HCT116 (cell line): ENCODE measurements at regions not wholly inside any gene's neighbourhood (a gene's known extent, or its start where the extent isn't known, plus 50 kb on each side); places are given as distances from the start of the nearest gene placed in this dataset.

ENCODE experiments used
- ATAC-seq: fragments of 200-7000 bp; cut with Tn5 transposase; 2 replicates; pipeline ENCODE4 v1.9.1; 2020; ENCODE audit warnings: mild to moderate bottlenecking, moderate library complexity
- BruUV-seq: library from RNA; stranded (reverse); fragments of 400-500 nt; replicated peaks from 2 replicates; lab custom pipeline; 2021; lab: Mats Ljungman, UMichigan
- CTCF ChIA-PET: fragments of 300-600 bp; sonication (Branson Sonifier 250); formaldehyde crosslinking; loops from one replicate; lab custom pipeline; 2021; ENCODE audit warnings: antibody characterized with exemption; lab: Charles Lee
- POLR2A ChIA-PET: fragments of 300-600, 350-600 bp; sonication (Branson Sonifier 250); formaldehyde crosslinking; loops from one replicate; lab custom pipeline; 2021; ENCODE audit warnings: antibody characterized with exemption; lab: Charles Lee
- RAD21 ChIA-PET, 2 experiments: fragments of 300-600 bp; sonication (Branson Sonifier 250); formaldehyde crosslinking; loops; one replicate each; lab custom pipeline; 2023; ENCODE audit warnings: low total read pairs in 2 of 2; ENCODE audit not compliant: uncharacterized antibody in 2 of 2, unreplicated experiment in 2 of 2, low non-redundant PET in 1 of 2; lab: Charles Lee
- DNase-seq: peaks from one replicate; pipeline ENCODE4 v3.0.0-alpha.2; 2010; ENCODE audit warnings: low read depth, low spot score
- H2AFZ ChIP-seq: fragments of 200-600 bp; shearing (Covaris generic), sonication (generic); 2 replicates; pipeline ENCODE4 v1.6.1; 2017; ENCODE audit warnings: low read depth, mixed run types, mixed read lengths, antibody characterized with exemption, low read length; ENCODE audit not compliant: poor library complexity, severe bottlenecking
- H3K27ac ChIP-seq: 2 replicates; pipeline ENCODE4 v1.5.1; 2012; ENCODE audit warnings: low read depth, low read length
- H3K27me3 ChIP-seq: fragments of 200-600 bp; sonication (generic); 2 replicates; pipeline ENCODE4 v1.6.1; 2016; ENCODE audit warnings: mixed run types, low read length, mixed read lengths; ENCODE audit not compliant: insufficient read depth
- H3K36me3 ChIP-seq, 2 experiments: fragments of 200-500 bp in 1 of 2; fragments of 200-600 bp in 1 of 2; sonication (Bioruptor generic) in 1 of 2; sonication (generic) in 1 of 2; 2 replicates each; pipeline versions ENCODE4 v1.5.1 to v1.6.1; 2014 to 2016; ENCODE audit warnings: low read length in 2 of 2, inconsistent platforms in 1 of 2, mixed read lengths in 1 of 2, mixed run types in 1 of 2; ENCODE audit not compliant: insufficient read depth in 2 of 2, control insufficient read depth in 1 of 2
- H3K4me1 ChIP-seq, 2 experiments: fragments of 200-600 bp in 1 of 2; sonication (generic) in 1 of 2; 2 replicates each; pipeline versions ENCODE4 v1.5.1 to v1.6.1; 2012 to 2017; ENCODE audit warnings: low read length in 2 of 2, inconsistent platforms in 1 of 2, mild to moderate bottlenecking in 1 of 2, mixed read lengths in 1 of 2, mixed run types in 1 of 2, moderate library complexity in 1 of 2; ENCODE audit not compliant: insufficient read depth in 2 of 2, control insufficient read depth in 1 of 2
- H3K4me2 ChIP-seq: fragments of 200-600 bp; sonication (generic); 2 replicates; pipeline ENCODE4 v1.6.1; 2017; ENCODE audit warnings: mixed run types, low read length, mixed read lengths
- H3K4me3 ChIP-seq, 2 experiments: fragments of 200-600 bp in 1 of 2; sonication (generic) in 1 of 2; replicated peaks in 1 of 2; 2 replicates each; pipeline ENCODE4 v1.5.1; 2011 to 2016; ENCODE audit warnings: low read length in 2 of 2, control low read depth in 1 of 2, low read depth in 1 of 2, mild to moderate bottlenecking in 1 of 2, mixed read lengths in 1 of 2, mixed run types in 1 of 2
- H3K79me2 ChIP-seq: fragments of 200-600 bp; sonication (generic); 2 replicates; pipeline ENCODE4 v1.6.1; 2017; ENCODE audit warnings: mild to moderate bottlenecking, mixed run types, low read length, moderate library complexity, mixed read lengths; ENCODE audit not compliant: insufficient read depth
- H3K9ac ChIP-seq: fragments of 200-600 bp; sonication (generic); 2 replicates; pipeline ENCODE4 v1.6.1; 2016; ENCODE audit warnings: low read length, mixed read lengths
- H3K9me2 ChIP-seq: fragments of 200-600 bp; sonication (generic), shearing (Covaris generic); 2 replicates; pipeline ENCODE4 v1.6.1; 2017; ENCODE audit warnings: mixed run types, mild to moderate bottlenecking, moderate library complexity; ENCODE audit not compliant: insufficient read depth
- H3K9me3 ChIP-seq, 2 experiments: fragments of 200-500 bp in 1 of 2; fragments of 200-600 bp in 1 of 2; sonication (Bioruptor generic) in 1 of 2; sonication (generic) in 1 of 2; 2 replicates each; pipeline ENCODE4 v1.6.1; 2014 to 2017; ENCODE audit warnings: low read length in 2 of 2, mixed read lengths in 2 of 2, inconsistent platforms in 1 of 2, low read depth in 1 of 2, mild to moderate bottlenecking in 1 of 2, mixed run types in 1 of 2, moderate library complexity in 1 of 2; ENCODE audit not compliant: control insufficient read depth in 1 of 2, insufficient read depth in 1 of 2
- H4K20me1 ChIP-seq: fragments of 200-600 bp; sonication (generic), shearing (Covaris generic); 2 replicates; pipeline ENCODE4 v1.6.1; 2017; ENCODE audit warnings: mixed run types, mild to moderate bottlenecking, moderate library complexity; ENCODE audit not compliant: insufficient read depth
- CBX3 ChIP-seq: IDR thresholded peaks from 2 replicates; pipeline ENCODE4 v1.6.1; 2012; ENCODE audit warnings: low read depth
- EZH2phosphoT487 ChIP-seq: fragments of 200-600 bp; IDR thresholded peaks from 2 replicates; pipeline ENCODE4 v1.6.1; 2018; ENCODE audit warnings: antibody characterized with exemption, borderline replicate concordance
- FOSL1 ChIP-seq: IDR thresholded peaks from 2 replicates; pipeline ENCODE4 v1.6.1; 2012; ENCODE audit warnings: low read depth
- MAX ChIP-seq: IDR thresholded peaks from 2 replicates; pipeline ENCODE4 v1.6.1; 2012
- POLR2A ChIP-seq: IDR thresholded peaks from 2 replicates; pipeline ENCODE4 v1.7.0; 2011; ENCODE audit warnings: borderline replicate concordance; ENCODE audit not compliant: insufficient read depth, insufficient read length; ENCODE audit errors: extremely low read depth
- SIN3A ChIP-seq: IDR thresholded peaks from 2 replicates; pipeline ENCODE4 v1.6.1; 2012; ENCODE audit warnings: low read depth
- TCF7L2 ChIP-seq: IDR thresholded peaks from 2 replicates; pipeline ENCODE4 v1.7.0; 2011; ENCODE audit warnings: borderline replicate concordance, inconsistent platforms; ENCODE audit not compliant: insufficient read depth, insufficient read length; ENCODE audit errors: extremely low read depth
- YY1 ChIP-seq: IDR thresholded peaks from 2 replicates; pipeline ENCODE4 v1.6.1; 2011; ENCODE audit warnings: low read length, low read depth, moderate library complexity, mild to moderate bottlenecking; ENCODE audit not compliant: insufficient replicate concordance; ENCODE audit errors: extremely low read depth
- ZBTB33 ChIP-seq: IDR thresholded peaks from 2 replicates; pipeline ENCODE4 v1.6.1; 2011; ENCODE audit warnings: mild to moderate bottlenecking, low read length, moderate library complexity; ENCODE audit not compliant: insufficient replicate concordance; ENCODE audit errors: extremely low read depth
- intact Hi-C: fragments of 100-400 bp; cut with micrococcal nuclease; formaldehyde crosslinking; loops from 2 replicates; pipeline ENCODE4 v1.10.0; 2022

- ChIA-PET RAD21 (no interaction called here), CTCF (no interaction called here), POLR2A (no interaction called here)
- no peaks in the 10 kb centered on the region for H3K4me1 ChIP-seq
- H3K9ac ChIP-seq = no peak overlapping the region
- DNase-seq (no peak), ATAC-seq (no peak)
- 0 out of 2 replicates have a peak, but pooled peaks cover 5% of the 10 kb centered on the region for H3K27me3 ChIP-seq
- H3K36me3 ChIP-seq = no peaks in the 10 kb centered on the region
- H3K4me2 ChIP-seq = no peak overlapping the region
- TF ChIP-seq FOSL1 = no peak
- no peak for TF ChIP-seq MAX
- no peak for TF ChIP-seq SIN3A
- TF ChIP-seq TCF7L2 = no peak
- TF ChIP-seq EZH2phosphoT487 = no peak
- no peak for TF ChIP-seq ZBTB33
- TF ChIP-seq CBX3 = no peak
- no peak for TF ChIP-seq YY1
- TF ChIP-seq POLR2A = no peak
- BruUV-seq = no TSS peak
- no peaks in the 10 kb centered on the region for H3K9me3 ChIP-seq
- intact Hi-C loops = no loop called here
- H2AFZ ChIP-seq = no peak overlapping the region
- no peak overlapping the region for H3K27ac ChIP-seq
- no peak overlapping the region for H3K4me3 ChIP-seq
- no peaks in the 10 kb centered on the region for H4K20me1 ChIP-seq
- no peaks in the 10 kb centered on the region for H3K9me2 ChIP-seq
- H3K79me2 ChIP-seq = no peaks in the 10 kb centered on the region
These were observed 115.6 kb upstream of the TMTC1 start for GRCh38 chr12:29899212-29899931.
